WTC11 (cell line): ENCODE measurements at regions not wholly inside any gene's neighbourhood (a gene's known extent, or its start where the extent isn't known, plus 50 kb on each side); places are given as distances from the start of the nearest gene placed in this dataset.
A peak's percentile ranks its signal among the peaks of the same experiment; 100 is the strongest.
"Not testable (repeated sequence)": the region's sequence is repeated elsewhere in the genome, so short reads cannot be mapped to it uniquely, and the experiment has no call there.

Experiments
- ATAC-seq: fragments of 200-7000 bp; cut with Tn5 transposase; 2 replicates; pipeline ENCODE4 v1.10.0; 2021; ENCODE audit warnings: mild to moderate bottlenecking, moderate library complexity
- CTCF ChIA-PET: fragments of 300-600 bp; sonication (Branson Sonifier 250); formaldehyde crosslinking; loops from one replicate; lab custom pipeline; 2021; ENCODE audit warnings: antibody characterized with exemption; lab: Charles Lee
- POLR2A ChIA-PET: fragments of 350-600 bp; sonication (Branson Sonifier 250); formaldehyde crosslinking; loops from one replicate; lab custom pipeline; 2021; ENCODE audit warnings: antibody characterized with exemption; lab: Charles Lee
- DNase-seq: peaks from one replicate; pipeline ENCODE4 v3.0.0; 2021; ENCODE audit warnings: low spot score
- H3K27ac Mint-ChIP-seq: 2 replicates; pipeline ENCODE4 v1.8.0; 2021; ENCODE audit warnings: mixed read lengths
- H3K27me3 Mint-ChIP-seq: 2 replicates; pipeline ENCODE4 v1.8.0; 2021; ENCODE audit warnings: low read depth, mild to moderate bottlenecking, moderate library complexity, mixed read lengths
- H3K36me3 Mint-ChIP-seq: 2 replicates; pipeline ENCODE4 v1.8.0; 2021; ENCODE audit warnings: mixed read lengths
- H3K4me1 Mint-ChIP-seq: 2 replicates; pipeline ENCODE4 v1.8.0; 2022; ENCODE audit warnings: mixed read lengths
- H3K4me3 Mint-ChIP-seq: 2 replicates; pipeline ENCODE4 v1.8.0; 2021; ENCODE audit warnings: mild to moderate bottlenecking, moderate library complexity, mixed read lengths
- H3K9me3 Mint-ChIP-seq: 2 replicates; pipeline ENCODE4 v1.8.0; 2021; ENCODE audit warnings: mixed read lengths
- ATF1 ChIP-seq: sonication (generic); formaldehyde crosslinking; IDR thresholded peaks from 2 replicates; pipeline ENCODE4 v1.8.1; 2023; ENCODE audit warnings: mild to moderate bottlenecking, moderate library complexity, missing genetic modification reagents
- ESRRA ChIP-seq: sonication (generic); formaldehyde crosslinking; IDR thresholded peaks from 2 replicates; pipeline ENCODE4 v1.8.1; 2022; ENCODE audit warnings: mild to moderate bottlenecking, missing genetic modification reagents, borderline replicate concordance
- FOXJ3 ChIP-seq: sonication (generic); formaldehyde crosslinking; IDR thresholded peaks from 2 replicates; pipeline ENCODE4 v1.9.0; 2021; ENCODE audit warnings: missing genetic modification reagents, mild to moderate bottlenecking, borderline replicate concordance
- FOXK1 ChIP-seq: sonication (generic); formaldehyde crosslinking; IDR thresholded peaks from 2 replicates; pipeline ENCODE4 v1.8.0; 2022; ENCODE audit warnings: mild to moderate bottlenecking, moderate library complexity, missing genetic modification reagents
- NFYB ChIP-seq: sonication (generic); formaldehyde crosslinking; conservative IDR thresholded peaks from 2 replicates; pipeline ENCODE4 v1.8.0; 2022; ENCODE audit warnings: low read depth, missing genetic modification reagents
- NR2C2 ChIP-seq: sonication (generic); formaldehyde crosslinking; IDR thresholded peaks from 2 replicates; pipeline ENCODE4 v1.8.0; 2022; ENCODE audit warnings: mild to moderate bottlenecking, missing genetic modification reagents
- OVOL2 ChIP-seq: fragments of 250-450 bp; sonication (Bioruptor Pico); IDR thresholded peaks from 2 replicates; pipeline ENCODE4 v1.9.0; 2021; ENCODE audit warnings: mild to moderate bottlenecking, borderline replicate concordance
- PRRX2 ChIP-seq: fragments of 250-450 bp; sonication (Bioruptor Pico); IDR thresholded peaks from 2 replicates; pipeline ENCODE4 v1.8.0; 2021; ENCODE audit warnings: mild to moderate bottlenecking
- ZNF317 ChIP-seq: sonication (generic); formaldehyde crosslinking; IDR thresholded peaks from 2 replicates; pipeline ENCODE4 v1.8.1; 2023; ENCODE audit warnings: low read depth, mild to moderate bottlenecking, moderate library complexity, missing genetic modification reagents, borderline replicate concordance
- ZNF416 ChIP-seq: fragments of 250-450 bp; sonication (Bioruptor Pico); IDR thresholded peaks from 2 replicates; pipeline ENCODE4 v1.9.0; 2021; ENCODE audit warnings: mild to moderate bottlenecking, inconsistent platforms
- TF ChIP-seq, protein P1 (sequence below): fragments of 200-600 bp; IDR thresholded peaks from 2 replicates; pipeline ENCODE4 v1.8.0; 2022; ENCODE audit warnings: antibody characterized with exemption
- TF ChIP-seq, protein P2 (sequence below): fragments of 250-450 bp; sonication (Bioruptor Pico); IDR thresholded peaks from 2 replicates; pipeline ENCODE4 v2.1.2; 2022; ENCODE audit warnings: mild to moderate bottlenecking, moderate library complexity
- TF ChIP-seq, protein P3 (sequence below): sonication (generic); formaldehyde crosslinking; IDR thresholded peaks from 2 replicates; pipeline ENCODE4 v1.8.0; 2022; ENCODE audit warnings: mild to moderate bottlenecking, missing genetic modification reagents
- TF ChIP-seq, protein P4 (sequence below): sonication (generic); formaldehyde crosslinking; IDR thresholded peaks from 2 replicates; pipeline ENCODE4 v1.8.1; 2022; ENCODE audit warnings: mild to moderate bottlenecking, moderate library complexity, missing genetic modification reagents
- TF ChIP-seq, protein P5 (sequence below): sonication (generic); formaldehyde crosslinking; IDR thresholded peaks from 2 replicates; pipeline ENCODE4 v1.8.1; 2022; ENCODE audit warnings: mild to moderate bottlenecking, missing genetic modification reagents, moderate library complexity, borderline replicate concordance
- TF ChIP-seq, protein P6 (sequence below): fragments of 250-450 bp; sonication (Bioruptor Pico); IDR thresholded peaks from 2 replicates; pipeline ENCODE4 v1.9.0; 2021; ENCODE audit warnings: moderate library complexity, mild to moderate bottlenecking, inconsistent platforms, borderline replicate concordance
- TF ChIP-seq, protein P7 (sequence below): sonication (generic); formaldehyde crosslinking; IDR thresholded peaks from 2 replicates; pipeline ENCODE4 v1.8.0; 2023; ENCODE audit warnings: mild to moderate bottlenecking, missing genetic modification reagents
- TF ChIP-seq, protein P8 (sequence below): sonication (generic); formaldehyde crosslinking; conservative IDR thresholded peaks from 2 replicates; pipeline ENCODE4 v1.8.1; 2022; ENCODE audit warnings: mild to moderate bottlenecking, missing genetic modification reagents
- TF ChIP-seq, protein P9 (sequence below): sonication (generic); formaldehyde crosslinking; IDR thresholded peaks from 2 replicates; pipeline ENCODE4 v1.8.1; 2022; ENCODE audit warnings: low read depth, missing genetic modification reagents, borderline replicate concordance

DNA sequence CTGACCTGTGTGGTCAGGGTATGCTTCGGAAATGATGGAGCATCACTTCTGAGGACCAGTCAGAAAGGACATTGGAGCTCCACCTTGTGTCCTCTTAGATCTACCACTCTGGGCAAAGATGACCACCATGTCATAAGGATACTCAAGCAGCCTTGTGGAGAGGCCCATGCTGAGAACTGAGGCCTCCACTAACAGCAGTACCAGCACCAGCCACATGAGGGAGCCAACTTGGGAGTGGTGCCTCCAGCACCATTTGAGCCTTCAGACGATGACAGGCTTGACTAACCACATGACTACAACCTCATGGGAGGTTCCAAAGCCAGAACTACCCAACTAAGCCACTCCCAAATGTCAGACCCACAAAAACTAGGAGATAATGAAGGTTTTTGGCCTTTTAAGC is 116.0 kb downstream of the NPTX2 start:
- Mint-ChIP-seq H3K4me3 (no peak overlapping the region), H3K27me3 (no peaks in the 10 kb centered on the region), H3K9me3 (peaks cover 8% of the 10 kb centered on the region), H3K27ac (no peak overlapping the region), H3K36me3 (peaks cover 5% of the 10 kb centered on the region), H3K4me1 (peaks cover 21% of the 10 kb centered on the region)
- peak; percentile 89 for ATAC-seq
- TF ChIP-seq, protein P1, sequence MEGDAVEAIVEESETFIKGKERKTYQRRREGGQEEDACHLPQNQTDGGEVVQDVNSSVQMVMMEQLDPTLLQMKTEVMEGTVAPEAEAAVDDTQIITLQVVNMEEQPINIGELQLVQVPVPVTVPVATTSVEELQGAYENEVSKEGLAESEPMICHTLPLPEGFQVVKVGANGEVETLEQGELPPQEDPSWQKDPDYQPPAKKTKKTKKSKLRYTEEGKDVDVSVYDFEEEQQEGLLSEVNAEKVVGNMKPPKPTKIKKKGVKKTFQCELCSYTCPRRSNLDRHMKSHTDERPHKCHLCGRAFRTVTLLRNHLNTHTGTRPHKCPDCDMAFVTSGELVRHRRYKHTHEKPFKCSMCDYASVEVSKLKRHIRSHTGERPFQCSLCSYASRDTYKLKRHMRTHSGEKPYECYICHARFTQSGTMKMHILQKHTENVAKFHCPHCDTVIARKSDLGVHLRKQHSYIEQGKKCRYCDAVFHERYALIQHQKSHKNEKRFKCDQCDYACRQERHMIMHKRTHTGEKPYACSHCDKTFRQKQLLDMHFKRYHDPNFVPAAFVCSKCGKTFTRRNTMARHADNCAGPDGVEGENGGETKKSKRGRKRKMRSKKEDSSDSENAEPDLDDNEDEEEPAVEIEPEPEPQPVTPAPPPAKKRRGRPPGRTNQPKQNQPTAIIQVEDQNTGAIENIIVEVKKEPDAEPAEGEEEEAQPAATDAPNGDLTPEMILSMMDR: peak; percentile 78
- TF ChIP-seq, protein P2, sequence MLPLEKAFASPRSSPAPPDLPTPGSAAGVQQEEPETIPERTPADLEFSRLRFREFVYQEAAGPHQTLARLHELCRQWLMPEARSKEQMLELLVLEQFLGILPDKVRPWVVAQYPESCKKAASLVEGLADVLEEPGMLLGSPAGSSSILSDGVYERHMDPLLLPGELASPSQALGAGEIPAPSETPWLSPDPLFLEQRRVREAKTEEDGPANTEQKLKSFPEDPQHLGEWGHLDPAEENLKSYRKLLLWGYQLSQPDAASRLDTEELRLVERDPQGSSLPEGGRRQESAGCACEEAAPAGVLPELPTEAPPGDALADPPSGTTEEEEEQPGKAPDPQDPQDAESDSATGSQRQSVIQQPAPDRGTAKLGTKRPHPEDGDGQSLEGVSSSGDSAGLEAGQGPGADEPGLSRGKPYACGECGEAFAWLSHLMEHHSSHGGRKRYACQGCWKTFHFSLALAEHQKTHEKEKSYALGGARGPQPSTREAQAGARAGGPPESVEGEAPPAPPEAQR (CRISPR knock-in tag): 0 out of 2 replicates have a peak, but pooled peaks have one; percentile 31
- TF ChIP-seq, protein P3, sequence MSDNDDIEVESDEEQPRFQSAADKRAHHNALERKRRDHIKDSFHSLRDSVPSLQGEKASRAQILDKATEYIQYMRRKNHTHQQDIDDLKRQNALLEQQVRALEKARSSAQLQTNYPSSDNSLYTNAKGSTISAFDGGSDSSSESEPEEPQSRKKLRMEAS (CRISPR knock-in tag): no peak
- TF ChIP-seq, protein P4, sequence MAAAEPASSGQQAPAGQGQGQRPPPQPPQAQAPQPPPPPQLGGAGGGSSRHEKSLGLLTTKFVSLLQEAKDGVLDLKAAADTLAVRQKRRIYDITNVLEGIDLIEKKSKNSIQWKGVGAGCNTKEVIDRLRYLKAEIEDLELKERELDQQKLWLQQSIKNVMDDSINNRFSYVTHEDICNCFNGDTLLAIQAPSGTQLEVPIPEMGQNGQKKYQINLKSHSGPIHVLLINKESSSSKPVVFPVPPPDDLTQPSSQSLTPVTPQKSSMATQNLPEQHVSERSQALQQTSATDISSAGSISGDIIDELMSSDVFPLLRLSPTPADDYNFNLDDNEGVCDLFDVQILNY: no peak
- POLR2A ChIA-PET: no interaction called here
- DNase-seq: peak; percentile 87
- CTCF ChIA-PET: interaction anchor here (0.6 to 1.6 kb wide), 5 partner anchors 13 to 115 kb away, joined by 3 to 8 read pairs (median 4); partner anchors contain the start of gene NPTX2

DNA sequence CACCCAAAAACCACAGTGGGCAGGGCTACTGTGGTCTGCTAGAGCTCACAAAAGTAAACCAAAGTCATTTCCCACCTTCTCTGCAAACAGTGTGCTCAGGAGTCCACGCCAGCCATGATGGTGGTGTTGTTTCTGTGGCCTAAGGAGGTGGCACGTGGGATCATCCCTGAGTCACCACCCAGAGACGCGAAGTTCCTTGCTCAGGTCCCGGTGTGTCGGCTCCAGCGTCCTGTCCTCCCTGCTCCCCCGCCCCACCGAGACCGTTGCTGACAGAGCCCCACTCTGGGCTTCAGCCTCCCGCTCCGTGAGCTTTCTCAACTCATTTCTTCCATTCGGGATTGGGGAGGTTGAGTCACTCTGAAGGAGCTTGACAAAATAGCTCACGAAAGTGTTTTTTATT is 118.7 kb downstream of the NPTX2 start:
- DNase-seq (no peak), ATAC-seq (no peak)
- TF ChIP-seq NR2C2 (CRISPR knock-in tag): no peak
- TF ChIP-seq FOXK1 (CRISPR knock-in tag): no peak
- TF ChIP-seq NFYB (CRISPR knock-in tag): no peak
- no peak for TF ChIP-seq OVOL2 (CRISPR knock-in tag)
- TF ChIP-seq PRRX2 (CRISPR knock-in tag): no peak
- TF ChIP-seq, protein P5, sequence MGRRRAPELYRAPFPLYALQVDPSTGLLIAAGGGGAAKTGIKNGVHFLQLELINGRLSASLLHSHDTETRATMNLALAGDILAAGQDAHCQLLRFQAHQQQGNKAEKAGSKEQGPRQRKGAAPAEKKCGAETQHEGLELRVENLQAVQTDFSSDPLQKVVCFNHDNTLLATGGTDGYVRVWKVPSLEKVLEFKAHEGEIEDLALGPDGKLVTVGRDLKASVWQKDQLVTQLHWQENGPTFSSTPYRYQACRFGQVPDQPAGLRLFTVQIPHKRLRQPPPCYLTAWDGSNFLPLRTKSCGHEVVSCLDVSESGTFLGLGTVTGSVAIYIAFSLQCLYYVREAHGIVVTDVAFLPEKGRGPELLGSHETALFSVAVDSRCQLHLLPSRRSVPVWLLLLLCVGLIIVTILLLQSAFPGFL (CRISPR knock-in tag): no peak
- no peak for TF ChIP-seq ZNF416 (CRISPR knock-in tag)
- TF ChIP-seq, protein P6, sequence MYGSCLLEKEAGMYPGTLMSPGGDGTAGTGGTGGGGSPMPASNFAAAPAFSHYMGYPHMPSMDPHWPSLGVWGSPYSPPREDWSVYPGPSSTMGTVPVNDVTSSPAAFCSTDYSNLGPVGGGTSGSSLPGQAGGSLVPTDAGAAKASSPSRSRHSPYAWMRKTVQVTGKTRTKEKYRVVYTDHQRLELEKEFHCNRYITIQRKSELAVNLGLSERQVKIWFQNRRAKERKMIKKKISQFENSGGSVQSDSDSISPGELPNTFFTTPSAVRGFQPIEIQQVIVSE (CRISPR knock-in tag): no peak
- no peak for TF ChIP-seq ATF1 (CRISPR knock-in tag)
- no peak for TF ChIP-seq ESRRA
- TF ChIP-seq, protein P7, sequence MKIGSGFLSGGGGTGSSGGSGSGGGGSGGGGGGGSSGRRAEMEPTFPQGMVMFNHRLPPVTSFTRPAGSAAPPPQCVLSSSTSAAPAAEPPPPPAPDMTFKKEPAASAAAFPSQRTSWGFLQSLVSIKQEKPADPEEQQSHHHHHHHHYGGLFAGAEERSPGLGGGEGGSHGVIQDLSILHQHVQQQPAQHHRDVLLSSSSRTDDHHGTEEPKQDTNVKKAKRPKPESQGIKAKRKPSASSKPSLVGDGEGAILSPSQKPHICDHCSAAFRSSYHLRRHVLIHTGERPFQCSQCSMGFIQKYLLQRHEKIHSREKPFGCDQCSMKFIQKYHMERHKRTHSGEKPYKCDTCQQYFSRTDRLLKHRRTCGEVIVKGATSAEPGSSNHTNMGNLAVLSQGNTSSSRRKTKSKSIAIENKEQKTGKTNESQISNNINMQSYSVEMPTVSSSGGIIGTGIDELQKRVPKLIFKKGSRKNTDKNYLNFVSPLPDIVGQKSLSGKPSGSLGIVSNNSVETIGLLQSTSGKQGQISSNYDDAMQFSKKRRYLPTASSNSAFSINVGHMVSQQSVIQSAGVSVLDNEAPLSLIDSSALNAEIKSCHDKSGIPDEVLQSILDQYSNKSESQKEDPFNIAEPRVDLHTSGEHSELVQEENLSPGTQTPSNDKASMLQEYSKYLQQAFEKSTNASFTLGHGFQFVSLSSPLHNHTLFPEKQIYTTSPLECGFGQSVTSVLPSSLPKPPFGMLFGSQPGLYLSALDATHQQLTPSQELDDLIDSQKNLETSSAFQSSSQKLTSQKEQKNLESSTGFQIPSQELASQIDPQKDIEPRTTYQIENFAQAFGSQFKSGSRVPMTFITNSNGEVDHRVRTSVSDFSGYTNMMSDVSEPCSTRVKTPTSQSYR (CRISPR knock-in tag): no peak
- TF ChIP-seq, protein P8, sequence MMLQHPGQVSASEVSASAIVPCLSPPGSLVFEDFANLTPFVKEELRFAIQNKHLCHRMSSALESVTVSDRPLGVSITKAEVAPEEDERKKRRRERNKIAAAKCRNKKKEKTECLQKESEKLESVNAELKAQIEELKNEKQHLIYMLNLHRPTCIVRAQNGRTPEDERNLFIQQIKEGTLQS (CRISPR knock-in tag): no peak
- no peak for TF ChIP-seq ZNF317 (CRISPR knock-in tag)
- no peak for TF ChIP-seq FOXJ3
- TF ChIP-seq, protein P9, sequence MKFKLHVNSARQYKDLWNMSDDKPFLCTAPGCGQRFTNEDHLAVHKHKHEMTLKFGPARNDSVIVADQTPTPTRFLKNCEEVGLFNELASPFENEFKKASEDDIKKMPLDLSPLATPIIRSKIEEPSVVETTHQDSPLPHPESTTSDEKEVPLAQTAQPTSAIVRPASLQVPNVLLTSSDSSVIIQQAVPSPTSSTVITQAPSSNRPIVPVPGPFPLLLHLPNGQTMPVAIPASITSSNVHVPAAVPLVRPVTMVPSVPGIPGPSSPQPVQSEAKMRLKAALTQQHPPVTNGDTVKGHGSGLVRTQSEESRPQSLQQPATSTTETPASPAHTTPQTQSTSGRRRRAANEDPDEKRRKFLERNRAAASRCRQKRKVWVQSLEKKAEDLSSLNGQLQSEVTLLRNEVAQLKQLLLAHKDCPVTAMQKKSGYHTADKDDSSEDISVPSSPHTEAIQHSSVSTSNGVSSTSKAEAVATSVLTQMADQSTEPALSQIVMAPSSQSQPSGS (CRISPR knock-in tag): no peak
- TF ChIP-seq, protein P2 (CRISPR knock-in tag): no peak
- Mint-ChIP-seq H3K36me3 (peaks cover 5% of the 10 kb centered on the region), H3K27me3 (no peaks in the 10 kb centered on the region), H3K4me1 (no peaks in the 10 kb centered on the region), H3K4me3 (no peak overlapping the region), H3K9me3 (peaks cover 8% of the 10 kb centered on the region), H3K27ac (no peak overlapping the region)
- ChIA-PET CTCF (interaction anchor here (1.2 to 3.5 kb wide), 2 partner anchors 10 to 315 kb away, joined by 3 to 16 read pairs; no protein-coding TSS in a partner anchor), POLR2A (no interaction called here)

DNA sequence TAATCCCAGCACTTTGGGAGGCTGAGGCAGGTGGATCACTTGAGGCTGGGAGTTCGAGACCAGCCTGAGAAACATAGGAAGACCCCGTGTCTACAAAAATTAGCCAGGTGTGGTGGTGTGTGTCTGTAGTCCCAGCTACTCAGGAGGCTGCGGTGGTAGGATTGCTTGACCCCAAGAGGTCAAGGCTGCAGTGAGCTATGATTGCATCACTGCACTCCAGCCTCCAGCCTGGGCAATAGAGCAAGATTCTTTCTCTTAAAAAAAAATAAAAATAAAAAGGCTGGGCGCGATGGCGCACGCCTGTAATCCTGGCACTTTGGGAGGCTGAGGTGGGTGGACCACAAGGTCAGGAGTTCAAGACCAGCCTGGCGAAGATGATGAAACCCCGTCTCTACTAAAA is 119.4 kb downstream of the NPTX2 start:
- H3K27me3 Mint-ChIP-seq, H3K36me3 Mint-ChIP-seq, DNase-seq, H3K27ac Mint-ChIP-seq, H3K4me1 Mint-ChIP-seq, ATAC-seq, POLR2A ChIA-PET, H3K9me3 Mint-ChIP-seq, H3K4me3 Mint-ChIP-seq: not testable (repeated sequence)
- CTCF ChIA-PET: interaction anchor here (0.6 to 3.5 kb wide), 3 partner anchors 9 to 315 kb away, joined by 3 to 16 read pairs (median 3); no protein-coding TSS in a partner anchor
